Caco-2 (cell line): ENCODE measurements at regions not wholly inside any gene's neighbourhood (a gene's known extent, or its start where the extent isn't known, plus 50 kb on each side); places are given as distances from the start of the nearest gene placed in this dataset.
"Not testable (repeated sequence)": the region's sequence is repeated elsewhere in the genome, so short reads cannot be mapped to it uniquely, and the experiment has no call there.

ENCODE experiments used
- BruUV-seq: library from RNA; stranded (reverse); fragments of 400-500 nt; replicated peaks from 2 replicates; lab custom pipeline; 2021; lab: Mats Ljungman, UMichigan
- CTCF ChIA-PET: fragments of 300-600 bp; sonication (Branson Sonifier 250); formaldehyde crosslinking; loops from one replicate; lab custom pipeline; 2022; ENCODE audit warnings: antibody characterized with exemption; lab: Charles Lee
- POLR2A ChIA-PET: fragments of 300-600 bp; sonication (Branson Sonifier 250); formaldehyde crosslinking; loops from one replicate; lab custom pipeline; 2022; ENCODE audit warnings: antibody characterized with exemption; lab: Charles Lee
- DNase-seq, 2 experiments: peaks; one replicate each; pipeline versions ENCODE4 v3.0.0 to v3.0.0-alpha.2; 2020 to 2022
- H3K27me3 ChIP-seq: replicated peaks from 2 replicates; pipeline ENCODE4 v1.6.0; 2011; ENCODE audit warnings: low read length; ENCODE audit not compliant: control insufficient read depth, insufficient read depth
- H3K36me3 ChIP-seq: 2 replicates; pipeline ENCODE4 v1.5.1; 2011; ENCODE audit warnings: low read length; ENCODE audit not compliant: control insufficient read depth, insufficient read depth
- H3K4me1 ChIP-seq: fragments of 250-450 bp; sonication (Bioruptor Pico); 2 replicates; pipeline ENCODE4 v1.5.1; 2020; ENCODE audit warnings: mild to moderate bottlenecking
- H3K4me3 ChIP-seq: 2 replicates; pipeline ENCODE4 v1.5.1; 2011; ENCODE audit warnings: low read depth, mild to moderate bottlenecking, control low read depth, low read length
- H3K9me3 ChIP-seq: fragments of 250-450 bp; sonication (Bioruptor Pico); 2 replicates; pipeline ENCODE4 v1.5.1; 2020; ENCODE audit warnings: mild to moderate bottlenecking, moderate library complexity
- H3K27ac Mint-ChIP-seq: one replicate; pipeline ENCODE4 v1.8.0; 2022; ENCODE audit warnings: mixed read lengths; ENCODE audit not compliant: unreplicated experiment
- H3K27me3 Mint-ChIP-seq: one replicate; pipeline ENCODE4 v1.8.0; 2022; ENCODE audit warnings: mixed read lengths; ENCODE audit not compliant: insufficient read depth, unreplicated experiment
- H3K36me3 Mint-ChIP-seq: one replicate; pipeline ENCODE4 v1.8.0; 2022; ENCODE audit warnings: mild to moderate bottlenecking, mixed read lengths; ENCODE audit not compliant: insufficient read depth, unreplicated experiment
- H3K4me1 Mint-ChIP-seq: one replicate; pipeline ENCODE4 v1.8.0; 2022; ENCODE audit warnings: low read depth, mixed read lengths; ENCODE audit not compliant: unreplicated experiment
- H3K4me3 Mint-ChIP-seq: one replicate; pipeline ENCODE4 v1.8.0; 2022; ENCODE audit warnings: mild to moderate bottlenecking, moderate library complexity, mixed read lengths; ENCODE audit not compliant: unreplicated experiment
- H3K9me3 Mint-ChIP-seq: one replicate; pipeline ENCODE4 v1.8.0; 2022; ENCODE audit warnings: mixed read lengths; ENCODE audit not compliant: unreplicated experiment
- intact Hi-C: fragments of 100-400 bp; cut with micrococcal nuclease; formaldehyde crosslinking; loops from one replicate; pipeline ENCODE4 v1.10.0; 2022; ENCODE audit not compliant: unreplicated experiment

DNA sequence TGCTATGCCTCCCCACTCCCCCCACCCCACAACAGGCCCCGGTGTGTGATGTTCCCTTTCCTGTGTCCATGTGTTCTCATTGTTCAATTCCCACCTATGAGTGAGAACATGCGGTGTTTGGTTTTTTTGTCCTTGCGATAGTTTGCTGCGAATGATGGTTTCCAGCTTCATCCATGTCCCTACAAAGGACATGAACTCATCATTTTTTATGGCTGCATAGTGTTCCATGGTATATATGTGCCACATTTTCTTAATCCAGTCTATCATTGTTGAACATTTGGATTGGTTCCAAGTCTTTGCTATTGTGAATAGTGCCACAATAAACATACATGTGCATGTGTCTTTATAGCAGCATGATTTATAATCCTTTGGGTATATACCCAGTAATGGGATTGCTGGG, 55.3 kb upstream of the GARIN1A start:
- POLR2A ChIA-PET, H3K27me3 Mint-ChIP-seq, intact Hi-C loops, H3K36me3 ChIP-seq, DNase-seq, H3K9me3 Mint-ChIP-seq, H3K4me3 Mint-ChIP-seq, H3K27ac Mint-ChIP-seq, H3K4me1 ChIP-seq, BruUV-seq, H3K4me1 Mint-ChIP-seq, H3K9me3 ChIP-seq, H3K27me3 ChIP-seq, CTCF ChIA-PET, H3K4me3 ChIP-seq: not testable (repeated sequence)
- H3K36me3 Mint-ChIP-seq = peaks cover 69% of the 10 kb centered on the region
